MM.1S (cell line): ENCODE measurements at regions not wholly inside any gene's neighbourhood (a gene's known extent, or its start where the extent isn't known, plus 50 kb on each side); places are given as distances from the start of the nearest gene placed in this dataset.

Source experiments
- EZH2 ChIP-seq: fragments of 300-600 bp; sonication (generic); optimal IDR thresholded peaks from 2 replicates; pipeline ENCODE3; 2017; ENCODE audit warnings: low read depth, mild to moderate bottlenecking, antibody characterized with exemption, low read length, mixed read lengths
- EZH2phosphoT487 ChIP-seq: fragments of 300-600 bp; sonication (generic); IDR thresholded peaks from 2 replicates; pipeline ENCODE4 v1.6.1; 2018; ENCODE audit warnings: antibody characterized with exemption, low read length
- TF ChIP-seq, protein P1 (sequence below): fragments of 300-600 bp; sonication (generic); IDR thresholded peaks from 2 replicates; pipeline ENCODE4 v1.5.1; 2016; ENCODE audit warnings: antibody characterized with exemption, low read length, mixed read lengths

DNA sequence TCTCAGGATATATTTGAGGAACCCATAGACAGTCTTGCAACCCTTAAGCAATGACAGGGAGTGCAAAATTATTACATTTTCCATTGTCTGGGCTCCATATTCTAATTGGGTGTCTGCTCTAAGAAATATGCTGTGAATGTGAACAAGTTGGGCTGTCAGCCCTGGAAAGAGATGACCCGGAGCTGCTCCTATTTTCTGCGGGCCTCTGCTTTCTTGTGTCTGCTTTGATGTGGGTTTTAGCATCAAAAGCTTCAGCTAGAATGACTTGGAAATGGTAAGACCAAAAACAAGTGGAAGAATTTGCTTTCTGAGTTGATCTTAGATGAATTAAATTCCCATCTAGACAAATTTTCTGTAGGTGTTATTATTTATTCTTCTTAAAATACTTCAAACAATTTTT is 343.6 kb upstream of the IGFBP3 start:
- TF ChIP-seq, protein P1, sequence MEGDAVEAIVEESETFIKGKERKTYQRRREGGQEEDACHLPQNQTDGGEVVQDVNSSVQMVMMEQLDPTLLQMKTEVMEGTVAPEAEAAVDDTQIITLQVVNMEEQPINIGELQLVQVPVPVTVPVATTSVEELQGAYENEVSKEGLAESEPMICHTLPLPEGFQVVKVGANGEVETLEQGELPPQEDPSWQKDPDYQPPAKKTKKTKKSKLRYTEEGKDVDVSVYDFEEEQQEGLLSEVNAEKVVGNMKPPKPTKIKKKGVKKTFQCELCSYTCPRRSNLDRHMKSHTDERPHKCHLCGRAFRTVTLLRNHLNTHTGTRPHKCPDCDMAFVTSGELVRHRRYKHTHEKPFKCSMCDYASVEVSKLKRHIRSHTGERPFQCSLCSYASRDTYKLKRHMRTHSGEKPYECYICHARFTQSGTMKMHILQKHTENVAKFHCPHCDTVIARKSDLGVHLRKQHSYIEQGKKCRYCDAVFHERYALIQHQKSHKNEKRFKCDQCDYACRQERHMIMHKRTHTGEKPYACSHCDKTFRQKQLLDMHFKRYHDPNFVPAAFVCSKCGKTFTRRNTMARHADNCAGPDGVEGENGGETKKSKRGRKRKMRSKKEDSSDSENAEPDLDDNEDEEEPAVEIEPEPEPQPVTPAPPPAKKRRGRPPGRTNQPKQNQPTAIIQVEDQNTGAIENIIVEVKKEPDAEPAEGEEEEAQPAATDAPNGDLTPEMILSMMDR = no peak
- no peak for TF ChIP-seq EZH2
- no peak for TF ChIP-seq EZH2phosphoT487
